GM18507 (cell line): ENCODE measurements at regions not wholly inside any gene's neighbourhood (a gene's known extent, or its start where the extent isn't known, plus 50 kb on each side); places are given as distances from the start of the nearest gene placed in this dataset.

ENCODE experiments used
- DNase-seq: peaks from one replicate; pipeline ENCODE4 v3.0.0; 2011; ENCODE audit warnings: low read depth; ENCODE audit not compliant: insufficient read length; ENCODE audit errors: extremely low spot score
- FAIRE-seq: peaks from 2 replicates; lab custom pipeline; 2011; peaks lifted over from hg19 to GRCh38; lab: Jason Lieb, UNC

DNA sequence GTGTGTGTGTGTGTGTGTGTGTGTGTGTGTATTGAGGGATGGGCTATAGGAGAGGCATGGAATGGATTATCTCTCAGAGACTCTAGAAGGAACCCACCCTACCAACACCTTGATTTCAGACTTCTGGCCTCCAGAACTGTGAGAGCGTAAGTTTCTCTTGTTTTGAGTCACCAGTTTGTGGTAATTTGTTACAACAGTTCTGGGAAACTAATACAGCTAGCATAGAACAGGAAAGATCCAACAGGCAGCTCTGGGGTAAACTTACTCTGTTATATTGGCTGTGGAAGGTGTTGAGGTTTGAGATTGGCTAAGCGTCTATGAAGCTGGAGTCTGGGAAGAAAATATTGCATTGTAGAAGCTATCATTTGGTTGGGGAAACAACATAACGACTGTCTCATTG lies 334.3 kb downstream of the AACS start:
- DNase-seq, result no peak
- no peak for FAIRE-seq

DNA sequence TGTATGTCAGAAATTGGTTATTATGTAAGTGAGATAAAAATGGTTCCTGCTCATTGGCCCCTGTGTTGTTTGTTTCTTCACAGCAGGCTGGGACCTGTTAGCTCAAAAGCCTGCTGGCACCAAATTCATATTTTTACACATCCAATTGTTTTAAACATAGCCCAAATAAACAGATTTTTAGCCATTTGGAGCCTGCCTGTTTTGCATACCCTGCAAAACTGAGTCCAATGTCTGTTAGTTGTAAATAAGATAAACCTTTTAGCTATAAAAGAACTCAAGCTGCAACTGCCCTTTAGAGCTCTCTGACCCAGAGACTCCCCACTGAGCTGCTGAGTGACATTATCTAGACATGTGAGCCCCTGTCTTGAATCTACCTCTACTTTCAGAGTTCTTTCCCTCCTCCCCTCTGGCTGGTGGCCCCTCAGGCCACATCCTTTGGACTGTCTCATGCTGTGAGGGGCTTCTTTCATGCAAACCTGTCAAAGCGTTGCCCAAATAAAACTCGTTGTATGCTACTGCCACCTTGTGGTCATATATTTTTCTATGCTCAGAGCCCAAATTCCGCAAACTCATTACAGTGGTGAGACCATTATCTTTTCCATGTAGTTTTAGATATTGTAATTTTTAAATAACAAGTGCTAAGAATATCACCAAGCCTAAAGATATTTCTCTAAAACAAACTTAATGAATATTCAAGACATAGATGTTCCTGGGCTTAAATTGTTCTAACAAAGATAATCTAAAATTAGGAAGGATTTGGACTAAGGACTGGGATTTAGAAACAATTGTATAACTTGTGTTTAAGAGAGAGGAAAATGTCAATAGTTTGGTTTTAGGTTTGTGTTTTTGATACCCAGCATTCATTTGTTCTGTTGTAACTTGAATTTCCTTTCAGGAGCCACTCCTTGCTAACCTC lies 337.9 kb downstream of the AACS start:
- no peak for DNase-seq
- peak; percentile 76 for FAIRE-seq

DNA sequence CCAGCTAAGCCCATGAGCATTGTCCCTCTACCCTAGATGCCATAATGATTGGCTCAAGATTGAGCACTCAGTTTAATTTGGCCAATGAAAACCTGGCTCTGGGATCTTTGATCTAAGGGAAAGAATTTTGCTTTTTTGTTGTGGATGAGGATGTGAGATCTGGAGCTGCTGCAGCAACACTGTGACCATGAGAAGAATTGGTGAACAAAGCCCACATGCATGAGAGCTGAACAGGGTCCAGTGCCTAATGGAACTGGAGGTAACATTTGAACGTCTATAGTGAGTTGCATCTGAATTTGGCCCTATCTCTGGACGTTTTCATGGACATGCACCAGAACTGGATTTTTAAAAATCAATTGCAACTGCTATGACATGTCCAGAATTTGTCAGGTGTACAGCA lies 338.6 kb downstream of the AACS start:
- no peak for FAIRE-seq
- DNase-seq, result no peak

DNA sequence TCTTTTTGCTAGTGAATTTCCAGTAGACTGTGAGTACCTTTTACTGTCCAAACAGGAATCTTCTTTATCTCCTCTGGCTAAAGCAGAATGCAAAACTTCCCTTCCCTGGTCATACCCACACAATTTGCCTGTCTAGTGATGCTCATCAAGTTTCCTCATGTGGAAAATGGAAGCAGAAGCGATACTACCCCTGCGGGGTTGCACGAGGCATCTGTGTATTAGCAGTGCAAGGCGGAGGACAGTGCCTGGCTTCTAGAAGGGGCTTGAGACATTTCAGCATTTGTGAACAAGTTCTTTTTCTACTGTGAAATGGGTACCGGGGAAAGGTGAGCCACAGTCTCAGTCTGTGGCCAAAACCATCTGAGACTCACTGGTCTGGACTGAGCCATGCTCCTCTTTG lies 340.9 kb downstream of the AACS start:
- FAIRE-seq (peak; percentile 46), DNase-seq (no peak)

DNA sequence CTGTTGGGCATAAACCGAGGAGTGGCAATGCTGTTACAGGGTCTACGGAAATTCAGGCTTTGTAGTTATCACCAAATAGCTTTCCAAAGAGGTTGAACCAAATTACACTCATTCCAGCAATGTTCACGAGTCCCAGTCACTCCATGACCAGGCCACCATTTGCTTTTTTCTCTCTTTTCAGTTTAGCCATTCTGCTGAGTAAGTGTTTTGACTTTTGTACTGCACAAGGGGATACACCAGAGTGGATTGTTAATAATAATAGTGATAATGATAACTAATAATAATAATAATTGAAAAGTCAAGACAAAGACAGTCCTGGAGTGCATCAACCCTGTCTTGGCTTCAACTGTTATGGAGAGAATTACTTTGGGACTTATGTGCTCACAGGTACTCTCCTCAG lies 343.5 kb downstream of the AACS start:
- FAIRE-seq (no peak), DNase-seq (no peak)

DNA sequence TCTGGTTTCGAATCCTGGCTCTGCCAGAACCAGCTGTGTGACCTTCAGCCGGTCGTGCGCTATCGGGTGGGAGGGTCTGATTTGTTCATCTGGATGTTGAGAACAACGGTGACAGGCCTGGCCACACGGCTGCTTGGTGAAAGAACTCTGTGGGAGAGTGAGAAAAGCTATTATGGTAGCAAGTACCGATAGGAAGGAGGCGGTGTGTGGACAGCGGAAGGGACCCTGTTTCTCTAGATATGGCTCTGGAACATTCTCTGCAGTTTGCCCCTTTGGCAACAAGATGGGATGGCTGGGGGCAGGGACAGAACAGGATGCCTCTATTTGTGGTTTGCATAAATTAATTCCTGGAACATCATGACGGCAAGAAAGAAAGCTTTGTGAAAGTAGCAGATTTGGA lies 347.3 kb downstream of the AACS start:
- no peak for DNase-seq
- FAIRE-seq, result no peak

DNA sequence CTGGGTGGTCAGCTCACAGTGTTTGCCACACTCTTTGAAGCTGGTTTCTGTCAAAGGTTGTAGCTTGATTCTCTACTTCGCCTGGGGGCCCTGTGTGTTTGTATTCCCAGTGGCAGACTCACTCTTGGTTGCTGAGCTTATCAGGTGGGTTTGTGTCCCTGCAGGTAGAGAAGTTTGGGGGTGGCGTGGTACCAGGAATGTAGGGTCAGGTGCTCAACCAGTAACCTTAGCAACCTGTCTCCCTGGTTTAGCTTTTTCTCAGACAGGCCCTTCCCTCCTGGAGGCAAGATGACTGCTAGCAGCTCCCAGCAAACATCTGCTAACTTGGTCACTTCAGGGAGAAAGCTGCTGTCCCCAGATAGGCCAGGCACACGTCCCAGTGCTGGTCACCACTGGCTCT lies 352.2 kb downstream of the AACS start:
- FAIRE-seq (no peak), DNase-seq (no peak)

DNA sequence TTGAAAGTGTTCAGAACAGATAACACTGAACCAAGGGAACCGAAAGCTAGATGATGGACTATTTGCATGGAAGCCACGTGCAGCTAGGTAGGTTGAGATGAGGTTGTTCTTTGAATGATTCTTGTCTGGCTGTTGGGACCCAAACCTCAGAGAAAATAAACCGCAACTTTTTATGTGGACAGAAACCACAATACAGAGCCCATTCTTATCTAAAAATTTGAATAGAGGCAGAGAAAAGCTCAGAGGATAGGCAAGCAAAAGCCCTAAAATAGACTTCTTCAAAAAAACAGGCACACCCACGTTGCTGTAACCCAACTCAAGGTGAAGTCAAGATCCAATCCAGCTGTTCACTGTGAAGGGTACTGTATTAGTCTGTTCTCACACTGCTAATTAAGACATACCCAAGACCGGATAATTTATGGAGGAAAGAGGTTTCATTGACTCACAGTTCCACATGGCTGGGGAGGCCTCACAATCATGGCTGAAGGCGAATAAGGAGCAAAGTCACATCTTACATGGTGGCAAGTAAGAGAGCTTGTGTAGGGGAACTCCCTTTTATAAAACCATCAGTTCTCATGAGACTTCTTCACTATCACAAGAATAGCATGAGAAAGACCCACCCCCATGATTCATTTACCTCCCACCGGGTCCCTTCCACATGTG lies 353.8 kb downstream of the AACS start:
- no peak for DNase-seq
- FAIRE-seq, result peak; percentile 58

DNA sequence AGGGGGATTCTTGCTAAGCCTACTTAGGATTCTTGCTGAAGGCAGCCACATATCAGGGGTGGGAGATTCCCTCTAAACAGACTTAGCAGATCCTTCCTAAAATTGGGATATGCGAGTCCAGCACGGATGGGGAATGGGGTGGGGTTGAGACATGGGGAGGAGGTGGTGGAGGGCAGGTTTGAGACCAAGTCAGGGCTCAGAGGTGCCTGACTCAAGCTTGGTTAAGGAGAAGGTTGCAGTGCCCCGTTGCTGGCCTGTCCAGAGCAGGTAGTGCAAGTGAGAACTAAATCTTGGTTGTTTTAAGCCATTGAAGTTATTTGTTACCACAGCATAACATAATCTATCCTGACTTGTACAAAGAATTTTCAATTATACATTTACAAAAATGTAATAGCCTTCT lies 359.7 kb downstream of the AACS start:
- DNase-seq (no peak), FAIRE-seq (no peak)

DNA sequence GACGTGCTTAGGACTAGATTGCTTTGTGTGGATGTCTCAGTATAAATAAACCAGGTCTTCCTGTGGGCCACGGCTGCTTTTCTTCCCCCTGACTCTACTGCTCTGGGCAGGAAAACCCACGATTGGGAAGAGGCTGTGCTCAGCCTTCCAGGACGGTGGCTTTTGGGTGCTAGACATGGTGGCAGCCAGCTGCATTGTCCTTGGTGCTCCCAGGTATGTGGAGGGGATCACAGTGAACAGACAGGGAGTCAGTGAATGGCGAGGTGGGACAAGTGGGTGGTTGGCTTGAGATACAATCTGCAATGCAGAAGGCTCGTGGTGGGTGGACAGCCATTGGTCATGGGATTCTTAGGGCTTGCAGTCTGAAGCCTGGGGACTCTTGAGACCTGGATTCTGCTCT lies 366.3 kb downstream of the AACS start:
- no peak for DNase-seq
- no peak for FAIRE-seq

DNA sequence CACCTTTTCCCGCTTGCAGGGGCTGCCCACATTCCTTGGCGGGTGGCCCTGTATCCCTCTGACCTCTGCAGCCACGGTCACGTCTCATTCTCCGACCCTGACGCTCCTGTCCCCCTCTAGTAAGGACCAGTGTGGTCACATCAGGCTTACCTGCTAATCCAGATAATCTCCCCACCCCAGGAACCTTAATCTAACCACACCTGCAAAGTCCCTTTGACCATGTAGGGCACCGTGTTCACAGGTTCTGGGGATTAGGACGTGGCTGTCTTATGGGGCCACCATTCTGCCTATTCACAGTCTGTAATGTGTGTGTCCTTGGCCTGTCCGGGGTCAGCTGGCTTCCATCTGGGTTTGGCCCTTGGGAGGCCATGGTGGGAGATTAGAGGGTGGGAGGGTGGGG lies 368.9 kb downstream of the AACS start:
- DNase-seq (no peak), FAIRE-seq (no peak)

DNA sequence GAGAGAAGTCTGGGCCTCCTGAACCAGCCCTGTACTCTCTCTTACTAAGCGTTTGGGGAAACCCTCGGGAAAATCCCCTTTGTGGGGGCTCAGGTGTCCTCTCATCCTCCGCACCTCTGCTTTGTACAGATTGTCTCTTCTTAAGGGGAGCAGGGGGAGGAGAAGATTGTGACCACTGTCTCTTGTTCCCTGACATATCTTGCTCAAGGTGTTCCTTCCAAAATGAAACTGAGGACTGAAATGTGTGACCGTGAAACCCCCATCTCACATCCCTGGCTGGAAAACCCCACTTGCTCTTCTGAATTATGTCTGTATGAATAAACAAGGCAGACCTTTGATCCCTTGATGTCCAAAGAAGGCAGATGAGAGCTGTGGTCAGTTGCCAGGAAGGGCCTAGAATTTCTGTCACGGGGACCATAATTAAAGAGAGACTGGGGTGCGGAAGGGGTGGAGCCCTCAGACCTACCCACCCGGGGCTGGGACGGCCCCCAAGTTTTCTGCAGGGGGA lies 369.8 kb downstream of the AACS start:
- peak; percentile 20 for DNase-seq
- FAIRE-seq, result peak; percentile 87

DNA sequence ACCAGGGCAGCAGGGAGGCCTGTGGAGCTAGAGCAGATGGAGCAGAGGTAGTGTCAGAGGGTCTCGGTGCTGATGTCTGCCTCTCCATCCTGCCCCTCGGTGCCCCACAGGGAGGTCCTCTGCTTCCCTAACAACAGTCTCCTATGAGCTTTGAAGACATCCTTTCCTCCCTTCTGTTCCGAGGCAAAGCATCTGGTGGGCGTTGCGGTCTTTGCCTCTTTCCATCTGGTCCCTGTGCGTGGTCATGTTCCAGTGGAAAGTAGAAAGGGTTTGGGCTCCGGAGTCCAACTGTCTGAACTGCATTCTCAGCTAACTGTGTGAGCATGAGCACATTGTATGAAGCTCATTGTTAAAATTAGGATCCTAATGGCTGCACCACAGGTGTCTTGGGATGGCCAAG lies 370.6 kb downstream of the AACS start:
- FAIRE-seq, result no peak
- DNase-seq, result no peak

DNA sequence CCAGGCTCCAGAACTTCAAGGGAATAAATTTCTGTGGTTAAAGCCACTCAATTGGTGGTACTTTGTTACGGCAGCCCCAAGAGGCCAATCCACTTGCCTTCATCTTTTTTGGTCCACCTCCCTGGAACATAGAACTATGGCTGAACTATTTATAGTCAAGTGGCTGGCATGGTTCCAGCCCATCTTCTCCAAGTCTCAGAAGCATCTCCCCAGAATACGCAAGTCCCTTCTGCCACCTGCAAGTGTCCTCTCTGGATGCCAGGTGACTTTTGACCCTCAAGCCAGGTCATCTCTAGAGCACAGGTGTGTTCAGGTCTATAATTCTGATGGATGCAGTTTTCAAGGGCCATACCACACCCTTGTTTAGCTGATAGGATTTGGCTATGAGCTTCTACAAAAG lies 371.5 kb downstream of the AACS start:
- no peak for DNase-seq

DNA sequence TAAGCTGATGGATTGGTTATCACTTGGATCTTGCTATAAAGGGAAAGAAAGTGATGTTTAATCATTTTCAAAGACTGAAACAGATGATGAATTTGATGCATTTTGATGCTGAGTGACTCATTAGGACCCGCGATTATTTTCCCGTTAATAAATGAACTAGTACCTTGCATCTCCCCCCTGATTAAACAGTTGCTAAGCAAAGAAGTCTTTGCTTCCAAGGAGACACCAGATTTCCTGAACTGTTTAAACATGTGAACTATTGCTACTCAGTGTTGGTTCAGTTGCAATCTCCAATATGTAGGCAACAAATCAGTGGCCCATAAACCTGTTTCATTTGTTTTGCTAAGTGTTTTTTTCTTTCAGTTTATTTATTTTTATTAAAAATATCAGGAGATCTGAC lies 375.2 kb downstream of the AACS start:
- DNase-seq (no peak), FAIRE-seq (no peak)

More for the DNA sequence above, 371.5 kb downstream of the AACS start:
- FAIRE-seq, result no peak

DNA sequence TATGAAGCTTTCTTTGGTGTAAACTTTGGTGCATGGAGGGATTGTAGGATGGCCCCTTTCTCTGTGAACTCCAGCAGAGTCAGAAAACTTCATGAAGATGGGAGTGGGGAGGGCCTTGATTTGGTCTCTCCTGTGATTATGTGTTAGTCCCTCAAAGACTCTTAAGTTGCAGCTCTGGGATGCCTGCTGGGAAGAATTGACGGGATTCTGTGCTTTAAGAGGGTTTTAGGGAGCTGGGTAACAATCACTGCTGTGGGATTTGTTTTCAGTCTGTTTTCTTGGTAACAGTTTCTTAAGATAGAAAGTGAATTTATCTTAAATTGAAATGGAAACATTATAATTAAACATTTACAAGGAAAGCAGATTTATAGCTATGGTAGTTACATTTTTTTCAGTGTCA lies 378.1 kb downstream of the AACS start:
- FAIRE-seq (no peak), DNase-seq (no peak)

DNA sequence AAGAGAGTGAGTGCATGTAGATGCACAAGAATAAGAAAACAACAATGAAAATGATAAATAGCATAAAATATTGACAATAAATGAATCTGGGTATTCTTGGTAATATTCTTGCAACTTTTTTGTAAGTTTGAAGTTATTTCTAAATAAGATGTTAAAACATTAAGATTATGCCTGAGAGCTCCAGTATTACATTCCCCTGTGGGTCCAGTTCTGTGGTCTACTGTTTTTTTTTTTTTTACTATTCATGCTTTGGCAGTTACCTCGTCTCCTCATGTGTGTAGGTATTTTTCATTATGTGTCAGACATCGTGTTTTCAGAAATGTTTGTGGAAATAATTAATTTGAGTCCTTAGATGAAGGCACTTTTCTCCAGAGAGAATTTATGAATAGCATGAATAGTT lies 386.2 kb downstream of the AACS start:
- FAIRE-seq, result no peak
- no peak for DNase-seq

DNA sequence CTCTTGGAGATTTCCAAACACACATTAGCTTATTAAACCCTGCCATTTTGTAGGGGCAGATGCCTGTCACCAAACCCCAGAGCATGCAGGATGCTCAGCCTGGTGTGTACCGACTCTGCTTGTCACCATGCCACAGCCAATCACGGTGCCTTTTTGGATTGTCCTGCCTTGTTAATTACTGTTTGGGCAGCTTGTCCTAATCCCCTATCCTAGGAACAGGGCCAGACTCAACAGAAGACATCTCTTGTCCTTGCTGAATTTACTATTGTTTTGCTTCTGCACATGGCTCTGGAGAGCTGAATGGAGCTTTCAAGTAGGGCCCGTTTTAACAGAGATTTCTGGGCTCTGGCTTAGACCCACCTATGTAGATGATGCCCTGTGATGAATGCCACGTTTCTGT lies 388.5 kb downstream of the AACS start:
- no peak for DNase-seq
- no peak for FAIRE-seq

DNA sequence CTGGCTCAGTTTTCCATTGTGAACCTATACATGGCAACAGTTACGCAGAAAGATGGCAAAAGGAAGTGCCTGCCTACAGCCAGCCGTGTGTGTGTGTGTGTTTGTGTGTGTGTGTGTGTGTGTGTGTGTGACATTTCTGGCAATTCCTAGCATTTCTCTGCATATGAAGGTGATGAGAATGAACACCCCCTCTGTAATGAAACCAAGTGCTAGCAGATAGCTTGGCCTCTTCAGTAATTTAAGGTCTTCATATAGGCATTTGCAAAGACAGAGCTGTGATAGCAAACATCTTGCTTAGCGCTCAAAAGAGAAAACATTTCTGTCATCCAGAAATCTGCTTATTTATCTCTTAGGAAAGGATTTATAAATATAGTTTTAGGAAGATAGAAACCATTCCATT lies 389.1 kb downstream of the AACS start:
- DNase-seq, result no peak
- no peak for FAIRE-seq

DNA sequence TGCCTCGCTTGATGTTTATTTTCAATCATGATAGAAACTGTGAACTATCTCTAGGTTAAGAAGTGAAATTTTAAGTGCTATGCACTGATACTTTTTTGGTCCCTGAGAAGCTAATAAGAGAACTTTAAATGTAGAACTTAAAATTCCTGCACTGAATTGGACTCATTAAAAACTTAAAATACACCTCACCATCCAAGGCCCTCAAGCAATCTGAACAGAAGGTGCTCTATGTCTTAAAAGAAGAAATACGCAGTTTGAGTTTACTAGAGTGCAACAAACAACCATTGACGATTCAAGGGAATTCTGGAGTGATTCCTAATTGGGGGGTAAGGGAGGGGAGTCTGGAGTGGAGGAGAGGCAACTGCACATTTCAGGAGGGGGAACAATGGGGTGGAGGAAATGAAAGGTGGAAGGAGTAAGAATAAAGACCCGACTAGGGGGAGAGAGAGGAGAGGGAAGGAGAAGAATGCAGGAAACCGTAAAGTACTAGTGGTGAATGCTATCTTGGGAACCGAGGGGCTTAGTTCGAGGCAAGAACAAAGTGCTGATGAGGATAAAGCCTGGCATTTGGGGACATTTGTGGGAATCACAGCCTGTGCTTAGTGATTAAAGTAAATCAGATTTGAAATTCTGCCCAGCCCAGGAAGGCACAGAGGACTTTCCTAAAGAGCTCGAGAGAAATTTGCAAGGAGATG lies 389.7 kb downstream of the AACS start:
- DNase-seq (no peak), FAIRE-seq (no peak)
